ENCODE measurements at regions not wholly inside any gene's neighbourhood (a gene's known extent, or its start where the extent isn't known, plus 50 kb on each side); places are given as distances from the start of the nearest gene placed in this dataset.

GRCh38 chr5:74056107-74056788 lies 430.3 kb downstream of the ARHGEF28 start:
- DNase-seq (ENCODE audit: low read depth), result no peak

GRCh38 chr5:74055486-74056106 lies 429.6 kb downstream of the ARHGEF28 start:
- no peak for DNase-seq (ENCODE audit: low read depth)

GRCh38 chr5:74054641-74055421 lies 428.8 kb downstream of the ARHGEF28 start:
- DNase-seq (ENCODE audit: low read depth), result no peak

- no peak for DNase-seq (ENCODE audit: low read depth)
Measured at GRCh38 chr5:74054139-74054538, 428.1 kb downstream of the ARHGEF28 start.

- no peak for DNase-seq (ENCODE audit: low read depth)
Measured at GRCh38 chr5:74052441-74053221, 426.6 kb downstream of the ARHGEF28 start.

GRCh38 chr5:74051076-74051475 lies 425.1 kb downstream of the ARHGEF28 start:
- DNase-seq (ENCODE audit: low read depth), result no peak

- no peak for DNase-seq (ENCODE audit: low read depth)
Measured at GRCh38 chr5:74044936-74045335, 418.9 kb downstream of the ARHGEF28 start.

- no peak for DNase-seq (ENCODE audit: low read depth)
Measured at GRCh38 chr5:74042959-74043358, 417.0 kb downstream of the ARHGEF28 start.

- no peak for DNase-seq (ENCODE audit: low read depth)
Measured at GRCh38 chr5:74042559-74042958, 416.6 kb downstream of the ARHGEF28 start.

GRCh38 chr5:74041913-74042312 lies 415.9 kb downstream of the ARHGEF28 start:
- DNase-seq (ENCODE audit: low read depth), result no peak

- no peak for DNase-seq (ENCODE audit: low read depth)
Measured at GRCh38 chr5:74040811-74041491, 415.0 kb downstream of the ARHGEF28 start.

GRCh38 chr5:74040065-74040551 lies 414.1 kb downstream of the ARHGEF28 start:
- DNase-seq (ENCODE audit: low read depth), result no peak

- DNase-seq (ENCODE audit: low read depth), result no peak
Measured at GRCh38 chr5:74037321-74037720, 411.3 kb downstream of the ARHGEF28 start.

GRCh38 chr5:74035521-74035937 lies 409.5 kb downstream of the ARHGEF28 start:
- DNase-seq (ENCODE audit: low read depth), result no peak

- DNase-seq (ENCODE audit: low read depth), result no peak
Measured at GRCh38 chr5:74034733-74035132, 408.7 kb downstream of the ARHGEF28 start.

GRCh38 chr5:74032617-74033016 lies 406.6 kb downstream of the ARHGEF28 start:
- no peak for DNase-seq (ENCODE audit: low read depth)

- DNase-seq (ENCODE audit: low read depth), result no peak
Measured at GRCh38 chr5:74031536-74031935, 405.5 kb downstream of the ARHGEF28 start.

- DNase-seq (ENCODE audit: low read depth), result no peak
Measured at GRCh38 chr5:74030821-74031220, 404.8 kb downstream of the ARHGEF28 start.

GRCh38 chr5:74030371-74030770 lies 404.4 kb downstream of the ARHGEF28 start:
- no peak for DNase-seq (ENCODE audit: low read depth)

GRCh38 chr5:74028976-74029375 lies 403.0 kb downstream of the ARHGEF28 start:
- DNase-seq (ENCODE audit: low read depth), result no peak

- DNase-seq (ENCODE audit: low read depth), result no peak
Measured at GRCh38 chr5:74028406-74028805, 402.4 kb downstream of the ARHGEF28 start.
